GM23338 (cell line): ENCODE measurements at regions not wholly inside any gene's neighbourhood (a gene's known extent, or its start where the extent isn't known, plus 50 kb on each side); places are given as distances from the start of the nearest gene placed in this dataset.

Source experiments
- ATAC-seq: fragments of 200-7000 bp; cut with Tn5 transposase; 3 replicates; pipeline ENCODE4 v1.9.1; 2020
- DNase-seq: peaks from one replicate; pipeline ENCODE4 v3.0.0-alpha.2; 2015; ENCODE audit warnings: low spot score
- H2AFZ ChIP-seq: fragments of 200-600 bp; sonication (generic); 2 replicates; pipeline ENCODE4 v1.8.0; 2016; ENCODE audit warnings: antibody characterized with exemption, mild to moderate bottlenecking, moderate library complexity
- H3F3A ChIP-seq: fragments of 200-600 bp; sonication (generic); replicated peaks from 2 replicates; pipeline ENCODE4 v1.8.0; 2017; ENCODE audit warnings: antibody characterized with exemption, mixed run types, low read depth
- H3K27ac ChIP-seq: fragments of 200-600 bp; sonication (generic); 2 replicates; pipeline ENCODE4 v1.6.1; 2016; ENCODE audit warnings: low read depth
- H3K27me3 ChIP-seq: fragments of 200-600 bp; sonication (generic); 2 replicates; pipeline ENCODE4 v1.8.0; 2016; ENCODE audit warnings: mild to moderate bottlenecking, mixed run types, moderate library complexity; ENCODE audit not compliant: insufficient read depth
- H3K36me3 ChIP-seq: fragments of 200-600 bp; sonication (generic); 2 replicates; pipeline ENCODE4 v1.8.0; 2016; ENCODE audit warnings: mild to moderate bottlenecking; ENCODE audit not compliant: insufficient read depth
- H3K4me1 ChIP-seq: fragments of 200-600 bp; sonication (generic); 2 replicates; pipeline ENCODE4 v1.8.0; 2016; ENCODE audit warnings: mild to moderate bottlenecking, moderate library complexity; ENCODE audit not compliant: insufficient read depth
- H3K4me2 ChIP-seq: fragments of 200-600 bp; sonication (generic); 2 replicates; pipeline ENCODE4 v1.7.1; 2017; ENCODE audit warnings: mixed run types
- H3K4me3 ChIP-seq: fragments of 200-600 bp; sonication (generic); 2 replicates; pipeline ENCODE4 v1.6.1; 2016; ENCODE audit warnings: mixed run types
- H3K79me2 ChIP-seq: fragments of 200-600 bp; sonication (generic); replicated peaks from 2 replicates; pipeline ENCODE4 v1.8.0; 2017; ENCODE audit warnings: mild to moderate bottlenecking; ENCODE audit not compliant: insufficient read depth
- H3K9me2 ChIP-seq: fragments of 200-600 bp; sonication (generic); 2 replicates; pipeline ENCODE4 v1.8.0; 2017; ENCODE audit not compliant: insufficient read depth
- H4K20me1 ChIP-seq: fragments of 200-600 bp; sonication (generic); replicated peaks from 2 replicates; pipeline ENCODE4 v1.8.0; 2017; ENCODE audit warnings: mild to moderate bottlenecking; ENCODE audit not compliant: insufficient read depth
- H3K27ac Mint-ChIP-seq: 2 replicates; pipeline ENCODE4 v1.8.0; 2020; ENCODE audit warnings: inconsistent platforms, mild to moderate bottlenecking, moderate library complexity, mixed read lengths
- H3K27me3 Mint-ChIP-seq: 3 replicates; pipeline ENCODE4 v1.8.0; 2022; ENCODE audit warnings: low read depth, mild to moderate bottlenecking, moderate library complexity, mixed read lengths, inconsistent platforms; ENCODE audit not compliant: insufficient read depth, poor library complexity
- H3K36me3 Mint-ChIP-seq: 3 replicates; pipeline ENCODE4 v1.8.0; 2021; ENCODE audit warnings: low read depth, mild to moderate bottlenecking, inconsistent platforms, moderate library complexity, mixed read lengths
- H3K4me1 Mint-ChIP-seq: 3 replicates; pipeline ENCODE4 v1.8.0; 2020; ENCODE audit warnings: mild to moderate bottlenecking, inconsistent platforms, mixed read lengths
- H3K4me3 Mint-ChIP-seq: 3 replicates; pipeline ENCODE4 v1.8.0; 2021; ENCODE audit warnings: moderate library complexity, mild to moderate bottlenecking, inconsistent platforms, mixed read lengths
- H3K9me3 Mint-ChIP-seq: 3 replicates; pipeline ENCODE4 v1.8.0; 2020; ENCODE audit warnings: moderate library complexity, mild to moderate bottlenecking, inconsistent platforms, mixed read lengths
- CREB1 ChIP-seq: fragments of 250-450 bp; sonication (Bioruptor Pico); IDR thresholded peaks from 2 replicates; pipeline ENCODE4 v1.5.0; 2020; ENCODE audit warnings: low read depth, mild to moderate bottlenecking, moderate library complexity
- NANOG ChIP-seq: IDR thresholded peaks from 2 replicates; pipeline ENCODE4 v1.6.1; 2016; ENCODE audit warnings: antibody characterized with exemption, borderline replicate concordance
- REST ChIP-seq: IDR thresholded peaks from one replicate; pipeline ENCODE4 v1.6.1; 2018; ENCODE audit warnings: antibody characterized with exemption; ENCODE audit not compliant: unreplicated experiment
- STAT1 ChIP-seq: IDR thresholded peaks from one replicate; pipeline ENCODE4 v1.6.1; 2016; ENCODE audit warnings: antibody characterized with exemption; ENCODE audit not compliant: unreplicated experiment
- ZNF114 ChIP-seq: fragments of 250-450 bp; sonication (Bioruptor Pico); IDR thresholded peaks from 2 replicates; pipeline ENCODE4 v1.5.0; 2020; ENCODE audit warnings: mild to moderate bottlenecking, moderate library complexity
- ZNF331 ChIP-seq: fragments of 250-450 bp; sonication (Bioruptor Pico); IDR thresholded peaks from 2 replicates; pipeline ENCODE4 v1.5.0; 2020; ENCODE audit warnings: low read depth, mild to moderate bottlenecking, moderate library complexity
- TF ChIP-seq, protein P1 (sequence below): fragments of 250-450 bp; sonication (Bioruptor Pico); IDR thresholded peaks from 2 replicates; pipeline ENCODE4 v1.5.0; 2020; ENCODE audit warnings: mild to moderate bottlenecking, moderate library complexity
- TF ChIP-seq, protein P2 (sequence below): IDR thresholded peaks from 2 replicates; pipeline ENCODE4 v1.6.1; 2016; ENCODE audit warnings: antibody characterized with exemption

DNA sequence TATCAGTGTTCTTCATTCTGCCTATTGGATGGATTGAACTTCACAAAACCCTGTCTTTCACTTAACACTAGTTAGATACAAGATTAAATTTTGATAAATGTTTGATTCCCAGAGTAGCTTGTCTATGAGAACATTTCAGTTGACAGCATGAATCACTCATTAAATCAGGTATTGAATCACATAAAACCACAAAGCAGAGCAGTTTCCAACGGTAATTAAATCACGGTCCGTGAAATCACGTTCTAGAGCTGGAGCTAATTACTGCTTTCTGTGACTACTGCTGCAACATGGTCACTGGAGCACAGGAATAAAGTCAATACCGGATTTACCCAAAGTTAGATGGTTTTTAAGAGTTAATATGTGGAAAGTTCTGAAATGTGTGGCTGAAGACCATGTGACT lies 257.8 kb upstream of the PCDH15 start (continued):
- TF ChIP-seq, protein P1, sequence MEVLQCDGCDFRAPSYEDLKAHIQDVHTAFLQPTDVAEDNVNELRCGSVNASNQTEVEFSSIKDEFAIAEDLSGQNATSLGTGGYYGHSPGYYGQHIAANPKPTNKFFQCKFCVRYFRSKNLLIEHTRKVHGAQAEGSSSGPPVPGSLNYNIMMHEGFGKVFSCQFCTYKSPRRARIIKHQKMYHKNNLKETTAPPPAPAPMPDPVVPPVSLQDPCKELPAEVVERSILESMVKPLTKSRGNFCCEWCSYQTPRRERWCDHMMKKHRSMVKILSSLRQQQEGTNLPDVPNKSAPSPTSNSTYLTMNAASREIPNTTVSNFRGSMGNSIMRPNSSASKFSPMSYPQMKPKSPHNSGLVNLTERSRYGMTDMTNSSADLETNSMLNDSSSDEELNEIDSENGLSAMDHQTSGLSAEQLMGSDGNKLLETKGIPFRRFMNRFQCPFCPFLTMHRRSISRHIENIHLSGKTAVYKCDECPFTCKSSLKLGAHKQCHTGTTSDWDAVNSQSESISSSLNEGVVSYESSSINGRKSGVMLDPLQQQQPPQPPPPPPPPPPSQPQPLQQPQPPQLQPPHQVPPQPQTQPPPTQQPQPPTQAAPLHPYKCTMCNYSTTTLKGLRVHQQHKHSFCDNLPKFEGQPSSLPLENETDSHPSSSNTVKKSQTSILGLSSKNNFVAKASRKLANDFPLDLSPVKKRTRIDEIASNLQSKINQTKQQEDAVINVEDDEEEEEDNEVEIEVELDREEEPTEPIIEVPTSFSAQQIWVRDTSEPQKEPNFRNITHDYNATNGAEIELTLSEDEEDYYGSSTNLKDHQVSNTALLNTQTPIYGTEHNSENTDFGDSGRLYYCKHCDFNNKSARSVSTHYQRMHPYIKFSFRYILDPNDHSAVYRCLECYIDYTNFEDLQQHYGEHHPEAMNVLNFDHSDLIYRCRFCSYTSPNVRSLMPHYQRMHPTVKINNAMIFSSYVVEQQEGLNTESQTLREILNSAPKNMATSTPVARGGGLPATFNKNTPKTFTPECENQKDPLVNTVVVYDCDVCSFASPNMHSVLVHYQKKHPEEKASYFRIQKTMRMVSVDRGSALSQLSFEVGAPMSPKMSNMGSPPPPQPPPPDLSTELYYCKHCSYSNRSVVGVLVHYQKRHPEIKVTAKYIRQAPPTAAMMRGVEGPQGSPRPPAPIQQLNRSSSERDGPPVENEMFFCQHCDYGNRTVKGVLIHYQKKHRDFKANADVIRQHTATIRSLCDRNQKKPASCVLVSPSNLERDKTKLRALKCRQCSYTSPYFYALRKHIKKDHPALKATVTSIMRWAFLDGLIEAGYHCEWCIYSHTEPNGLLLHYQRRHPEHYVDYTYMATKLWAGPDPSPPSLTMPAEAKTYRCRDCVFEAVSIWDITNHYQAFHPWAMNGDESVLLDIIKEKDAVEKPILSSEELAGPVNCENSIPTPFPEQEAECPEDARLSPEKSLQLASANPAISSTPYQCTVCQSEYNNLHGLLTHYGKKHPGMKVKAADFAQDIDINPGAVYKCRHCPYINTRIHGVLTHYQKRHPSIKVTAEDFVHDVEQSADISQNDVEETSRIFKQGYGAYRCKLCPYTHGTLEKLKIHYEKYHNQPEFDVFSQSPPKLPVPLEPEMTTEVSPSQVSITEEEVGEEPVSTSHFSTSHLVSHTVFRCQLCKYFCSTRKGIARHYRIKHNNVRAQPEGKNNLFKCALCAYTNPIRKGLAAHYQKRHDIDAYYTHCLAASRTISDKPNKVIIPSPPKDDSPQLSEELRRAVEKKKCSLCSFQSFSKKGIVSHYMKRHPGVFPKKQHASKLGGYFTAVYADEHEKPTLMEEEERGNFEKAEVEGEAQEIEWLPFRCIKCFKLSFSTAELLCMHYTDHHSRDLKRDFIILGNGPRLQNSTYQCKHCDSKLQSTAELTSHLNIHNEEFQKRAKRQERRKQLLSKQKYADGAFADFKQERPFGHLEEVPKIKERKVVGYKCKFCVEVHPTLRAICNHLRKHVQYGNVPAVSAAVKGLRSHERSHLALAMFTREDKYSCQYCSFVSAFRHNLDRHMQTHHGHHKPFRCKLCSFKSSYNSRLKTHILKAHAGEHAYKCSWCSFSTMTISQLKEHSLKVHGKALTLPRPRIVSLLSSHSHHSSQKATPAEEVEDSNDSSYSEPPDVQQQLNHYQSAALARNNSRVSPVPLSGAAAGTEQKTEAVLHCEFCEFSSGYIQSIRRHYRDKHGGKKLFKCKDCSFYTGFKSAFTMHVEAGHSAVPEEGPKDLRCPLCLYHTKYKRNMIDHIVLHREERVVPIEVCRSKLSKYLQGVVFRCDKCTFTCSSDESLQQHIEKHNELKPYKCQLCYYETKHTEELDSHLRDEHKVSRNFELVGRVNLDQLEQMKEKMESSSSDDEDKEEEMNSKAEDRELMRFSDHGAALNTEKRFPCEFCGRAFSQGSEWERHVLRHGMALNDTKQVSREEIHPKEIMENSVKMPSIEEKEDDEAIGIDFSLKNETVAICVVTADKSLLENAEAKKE (CRISPR knock-in tag), result no peak
- no peak for TF ChIP-seq REST
- no peak for TF ChIP-seq CREB1 (CRISPR knock-in tag)
- TF ChIP-seq ZNF331, result no peak
- no peak for TF ChIP-seq NANOG

DNA sequence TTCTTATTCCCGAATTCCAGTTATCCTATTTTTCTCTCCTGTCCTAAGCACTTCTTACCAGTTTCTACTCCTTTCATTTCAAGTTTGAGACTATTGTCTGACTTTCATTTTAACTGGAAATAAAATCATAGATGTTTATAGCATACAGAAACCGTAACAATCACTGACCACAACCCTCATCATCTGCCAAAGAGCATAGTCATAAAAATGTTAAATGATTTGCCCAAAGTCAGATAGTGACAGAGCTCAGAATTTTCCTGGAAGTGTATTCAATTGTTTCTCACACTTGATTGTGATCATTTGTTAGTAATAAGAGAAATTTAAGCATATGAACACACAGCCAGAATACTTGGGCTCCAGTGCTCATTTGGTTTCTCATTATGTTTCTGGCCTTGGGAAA lies 250.5 kb upstream of the PCDH15 start:
- H2AFZ ChIP-seq, result no peak overlapping the region
- H3K36me3 ChIP-seq, result no peaks in the 10 kb centered on the region
- no peak overlapping the region for H3K4me3 Mint-ChIP-seq
- no peak overlapping the region for H3K27ac Mint-ChIP-seq
- DNase-seq, result no peak
- H3K4me3 ChIP-seq, result no peak overlapping the region
- no peaks in the 10 kb centered on the region for H3K9me2 ChIP-seq
- peaks cover 11% of the 10 kb centered on the region; the same call in 2 of the 3 replicates for H3K4me1 Mint-ChIP-seq
- no peaks in the 10 kb centered on the region for H3K9me3 Mint-ChIP-seq
- H3F3A ChIP-seq, result no peaks in the 10 kb centered on the region
- H4K20me1 ChIP-seq, result no peaks in the 10 kb centered on the region
- H3K4me2 ChIP-seq, result no peak overlapping the region
- no peaks in the 10 kb centered on the region for H3K27me3 Mint-ChIP-seq
- no peak for ATAC-seq
- H3K27ac ChIP-seq, result no peak overlapping the region
- H3K27me3 ChIP-seq, result no peaks in the 10 kb centered on the region
- H3K36me3 Mint-ChIP-seq, result no peaks in the 10 kb centered on the region
- no peaks in the 10 kb centered on the region for H3K79me2 ChIP-seq
- peaks cover 10% of the 10 kb centered on the region for H3K4me1 ChIP-seq
- TF ChIP-seq STAT1 (no peak), NANOG (no peak), ZNF114 (no peak)
- TF ChIP-seq, protein P2, sequence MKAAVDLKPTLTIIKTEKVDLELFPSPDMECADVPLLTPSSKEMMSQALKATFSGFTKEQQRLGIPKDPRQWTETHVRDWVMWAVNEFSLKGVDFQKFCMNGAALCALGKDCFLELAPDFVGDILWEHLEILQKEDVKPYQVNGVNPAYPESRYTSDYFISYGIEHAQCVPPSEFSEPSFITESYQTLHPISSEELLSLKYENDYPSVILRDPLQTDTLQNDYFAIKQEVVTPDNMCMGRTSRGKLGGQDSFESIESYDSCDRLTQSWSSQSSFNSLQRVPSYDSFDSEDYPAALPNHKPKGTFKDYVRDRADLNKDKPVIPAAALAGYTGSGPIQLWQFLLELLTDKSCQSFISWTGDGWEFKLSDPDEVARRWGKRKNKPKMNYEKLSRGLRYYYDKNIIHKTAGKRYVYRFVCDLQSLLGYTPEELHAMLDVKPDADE, result no peak
